ENCODE measurements at regions not wholly inside any gene's neighbourhood (a gene's known extent, or its start where the extent isn't known, plus 50 kb on each side); places are given as distances from the start of the nearest gene placed in this dataset.
"Not testable (repeated sequence)": the region's sequence is repeated elsewhere in the genome, so short reads cannot be mapped to it uniquely, and the experiment has no call there.

GRCh38 chr1:229729916-229730315 is 103.9 kb downstream of the URB2 start:
- Histone ChIP-seq H3K4me3 (ENCODE audit: low read length in 3 of 3) (no peak overlapping the region), H3K4me1 (ENCODE audit: control insufficient read depth in 2 of 3, insufficient read depth in 2 of 3, low read depth in 1 of 3, low read length in 3 of 3) (no peaks in the 10 kb centered on the region), H3K9ac (ENCODE audit: low read length in 3 of 3) (no peak overlapping the region), H3K27me3 (ENCODE audit: control insufficient read depth, insufficient read depth, low read length) (no peaks in the 10 kb centered on the region), H3K27ac (ENCODE audit: low read depth in 2 of 2, low read length in 2 of 2) (no peak overlapping the region), H3K36me3 (ENCODE audit: control insufficient read depth in 2 of 3, insufficient read depth in 3 of 3, low read length in 3 of 3) (no peaks in the 10 kb centered on the region), H3K9me3 (ENCODE audit: control insufficient read depth in 2 of 3, insufficient read depth in 1 of 3, low read length in 3 of 3) (no peaks in the 10 kb centered on the region)
- FAIRE-seq (no peak), DNase-seq (no peak)
- TF ChIP-seq CTCF (IDR thresholded peaks at IDR 0.05; ENCODE audit: borderline replicate concordance, extremely low read depth, insufficient read depth): no peak
- intact Hi-C loops (cut with DNase I): no loop called here

- Histone ChIP-seq H3K27me3 (ENCODE audit: control insufficient read depth, insufficient read depth, low read length) (no peaks in the 10 kb centered on the region), H3K36me3 (ENCODE audit: control insufficient read depth in 2 of 3, insufficient read depth in 3 of 3, low read length in 3 of 3) (no peaks in the 10 kb centered on the region), H3K4me1 (ENCODE audit: control insufficient read depth in 2 of 3, insufficient read depth in 2 of 3, low read depth in 1 of 3, low read length in 3 of 3) (no peaks in the 10 kb centered on the region), H3K27ac (ENCODE audit: low read depth in 2 of 2, low read length in 2 of 2) (no peak overlapping the region), H3K4me3 (ENCODE audit: low read length in 3 of 3) (no peak overlapping the region), H3K9me3 (ENCODE audit: control insufficient read depth in 2 of 3, insufficient read depth in 1 of 3, low read length in 3 of 3) (no peaks in the 10 kb centered on the region), H3K9ac (ENCODE audit: low read length in 3 of 3) (no peak overlapping the region)
- FAIRE-seq (no peak), DNase-seq (no peak)
- intact Hi-C loops (cut with DNase I): no loop called here
- no peak for TF ChIP-seq CTCF (IDR thresholded peaks at IDR 0.05; ENCODE audit: borderline replicate concordance, extremely low read depth, insufficient read depth)
Measured at GRCh38 chr1:229730573-229730972, 104.5 kb downstream of the URB2 start.

GRCh38 chr1:229732061-229732460 is 106.0 kb downstream of the URB2 start:
- H3K4me3 ChIP-seq (ENCODE audit: low read length in 3 of 3): no peak overlapping the region
- peaks cover 0 to 13% (median 4%) of the 10 kb centered on the region in 3 donors for H3K9me3 ChIP-seq (ENCODE audit: control insufficient read depth in 2 of 3, insufficient read depth in 1 of 3, low read length in 3 of 3)
- H3K9ac ChIP-seq (ENCODE audit: low read length in 3 of 3): no peak overlapping the region
- H3K36me3 ChIP-seq (ENCODE audit: control insufficient read depth in 2 of 3, insufficient read depth in 3 of 3, low read length in 3 of 3): no peaks in the 10 kb centered on the region
- intact Hi-C loops (cut with DNase I): no loop called here
- no peaks in the 10 kb centered on the region for H3K4me1 ChIP-seq (ENCODE audit: control insufficient read depth in 2 of 3, insufficient read depth in 2 of 3, low read depth in 1 of 3, low read length in 3 of 3)
- H3K27ac ChIP-seq (ENCODE audit: low read depth in 2 of 2, low read length in 2 of 2): no peak overlapping the region
- FAIRE-seq (no peak), DNase-seq (no peak)
- no peaks in the 10 kb centered on the region for H3K27me3 ChIP-seq (ENCODE audit: control insufficient read depth, insufficient read depth, low read length)
- TF ChIP-seq CTCF (IDR thresholded peaks at IDR 0.05; ENCODE audit: borderline replicate concordance, extremely low read depth, insufficient read depth): no peak

DNA sequence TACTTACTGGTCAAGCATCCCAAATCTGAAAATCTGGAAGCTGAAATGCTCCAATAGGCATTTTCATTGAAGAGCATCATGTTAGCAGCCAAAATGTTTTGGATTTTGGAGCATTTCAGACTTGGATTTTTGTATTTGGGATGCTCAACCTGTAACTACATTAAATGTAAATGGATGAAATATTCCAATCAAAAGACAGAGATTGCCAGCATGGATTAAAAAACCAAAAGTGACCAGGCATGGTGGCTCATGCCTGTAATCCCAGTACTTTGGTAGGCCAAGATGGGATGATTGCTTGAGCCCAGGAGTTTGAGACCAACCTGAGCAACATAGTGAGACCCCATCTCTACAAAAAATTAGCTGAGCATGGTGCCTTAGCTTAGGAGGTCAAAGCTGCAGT is 110.3 kb downstream of the URB2 start:
- Histone ChIP-seq H3K27me3 (ENCODE audit: control insufficient read depth, insufficient read depth, low read length) (no peaks in the 10 kb centered on the region), H3K4me1 (ENCODE audit: control insufficient read depth in 2 of 3, insufficient read depth in 2 of 3, low read depth in 1 of 3, low read length in 3 of 3) (no peaks in the 10 kb centered on the region), H3K4me3 (ENCODE audit: low read length in 3 of 3) (no peak overlapping the region), H3K36me3 (ENCODE audit: control insufficient read depth in 2 of 3, insufficient read depth in 3 of 3, low read length in 3 of 3) (no peaks in the 10 kb centered on the region), H3K9me3 (ENCODE audit: control insufficient read depth in 2 of 3, insufficient read depth in 1 of 3, low read length in 3 of 3) (peaks cover 0 to 18% (median 4%) of the 10 kb centered on the region in 3 donors), H3K27ac (ENCODE audit: low read depth in 2 of 2, low read length in 2 of 2) (no peak overlapping the region), H3K9ac (ENCODE audit: low read length in 3 of 3) (no peak overlapping the region)
- DNase-seq (no peak), FAIRE-seq (no peak)
- no peak for TF ChIP-seq CTCF (IDR thresholded peaks at IDR 0.05; ENCODE audit: borderline replicate concordance, extremely low read depth, insufficient read depth)
- intact Hi-C loops (cut with DNase I): no loop called here

DNA sequence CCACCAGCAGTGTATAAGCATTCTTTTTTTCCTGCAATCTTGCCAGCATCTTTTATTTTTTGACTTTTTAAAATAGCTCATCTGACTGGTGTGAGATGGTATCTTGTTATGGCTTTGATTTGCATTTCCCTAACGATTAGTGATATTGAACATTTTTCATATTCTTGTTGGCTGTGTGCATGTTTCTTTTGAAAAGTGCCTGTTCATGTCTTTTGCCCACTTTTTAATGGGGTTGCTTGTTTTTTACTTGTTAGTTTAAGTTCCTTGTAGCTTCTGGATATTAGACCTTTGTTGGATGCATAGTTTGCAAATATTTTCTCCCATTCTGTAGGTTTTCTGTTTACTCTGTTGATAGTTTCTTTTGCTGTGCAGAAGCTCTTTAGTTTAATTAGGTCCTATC is 116.6 kb downstream of the URB2 start:
- intact Hi-C loops (cut with DNase I); H3K4me3 ChIP-seq (ENCODE audit: low read length in 3 of 3); FAIRE-seq; DNase-seq; H3K36me3 ChIP-seq (ENCODE audit: control insufficient read depth in 2 of 3, insufficient read depth in 3 of 3, low read length in 3 of 3); H3K9me3 ChIP-seq (ENCODE audit: control insufficient read depth in 2 of 3, insufficient read depth in 1 of 3, low read length in 3 of 3); H3K9ac ChIP-seq (ENCODE audit: low read length in 3 of 3); H3K27me3 ChIP-seq (ENCODE audit: control insufficient read depth, insufficient read depth, low read length); H3K4me1 ChIP-seq (ENCODE audit: control insufficient read depth in 2 of 3, insufficient read depth in 2 of 3, low read depth in 1 of 3, low read length in 3 of 3); H3K27ac ChIP-seq (ENCODE audit: low read depth in 2 of 2, low read length in 2 of 2): not testable (repeated sequence)
